BE2C (cell line): ENCODE measurements at regions not wholly inside any gene's neighbourhood (a gene's known extent, or its start where the extent isn't known, plus 50 kb on each side); places are given as distances from the start of the nearest gene placed in this dataset.
A peak's percentile ranks its signal among the peaks of the same experiment; 100 is the strongest.
"Not testable (repeated sequence)": the region's sequence is repeated elsewhere in the genome, so short reads cannot be mapped to it uniquely, and the experiment has no call there.

Experiments
- DNase-seq: peaks from one replicate; pipeline ENCODE4 v3.0.0-alpha.2; 2020
- H3K27me3 ChIP-seq: fragments of 250-450 bp; sonication (Bioruptor Pico); 2 replicates; pipeline ENCODE4 v1.5.1; 2020; ENCODE audit warnings: mild to moderate bottlenecking
- H3K36me3 ChIP-seq: fragments of 250-450 bp; sonication (Bioruptor Pico); 2 replicates; pipeline ENCODE4 v1.5.1; 2020; ENCODE audit warnings: mild to moderate bottlenecking
- H3K4me1 ChIP-seq: fragments of 250-450 bp; sonication (Bioruptor Pico); 2 replicates; pipeline ENCODE4 v1.5.1; 2020
- H3K4me3 ChIP-seq: 2 replicates; pipeline ENCODE4 v1.5.1; 2011; ENCODE audit warnings: low read depth, low read length
- H3K9me3 ChIP-seq: fragments of 250-450 bp; sonication (Bioruptor Pico); 2 replicates; pipeline ENCODE4 v1.5.1; 2020
- TF ChIP-seq, protein P1 (sequence below): IDR thresholded peaks from 2 replicates; pipeline ENCODE4 v1.5.1; 2012; ENCODE audit warnings: mild to moderate bottlenecking, low read depth, low read length

DNA sequence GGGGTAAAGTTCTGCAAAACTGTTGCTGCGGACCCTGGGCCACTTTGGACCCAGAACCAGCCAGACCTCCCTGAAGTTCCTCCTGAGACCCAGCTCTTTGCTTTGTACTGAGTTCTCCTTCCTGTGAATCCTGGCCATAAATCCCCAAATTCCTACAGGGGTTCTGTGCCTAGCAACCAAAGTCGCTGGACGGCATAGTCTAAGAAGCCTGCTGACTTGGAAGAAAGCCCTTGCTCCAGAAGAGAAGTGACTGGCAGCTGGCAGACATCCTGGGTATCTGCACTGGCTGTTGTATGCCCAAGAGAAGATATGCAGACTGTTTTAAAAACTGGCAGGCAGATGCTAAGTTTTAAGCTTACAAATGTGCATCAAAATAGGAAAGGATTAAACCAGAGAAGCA, 99.9 kb upstream of the SLC24A4 start:
- DNase-seq: no peak
- H3K27me3 ChIP-seq: peaks cover 12% of the 10 kb centered on the region
- H3K4me3 ChIP-seq: no peak overlapping the region
- H3K9me3 ChIP-seq: no peaks in the 10 kb centered on the region
- TF ChIP-seq, protein P1, sequence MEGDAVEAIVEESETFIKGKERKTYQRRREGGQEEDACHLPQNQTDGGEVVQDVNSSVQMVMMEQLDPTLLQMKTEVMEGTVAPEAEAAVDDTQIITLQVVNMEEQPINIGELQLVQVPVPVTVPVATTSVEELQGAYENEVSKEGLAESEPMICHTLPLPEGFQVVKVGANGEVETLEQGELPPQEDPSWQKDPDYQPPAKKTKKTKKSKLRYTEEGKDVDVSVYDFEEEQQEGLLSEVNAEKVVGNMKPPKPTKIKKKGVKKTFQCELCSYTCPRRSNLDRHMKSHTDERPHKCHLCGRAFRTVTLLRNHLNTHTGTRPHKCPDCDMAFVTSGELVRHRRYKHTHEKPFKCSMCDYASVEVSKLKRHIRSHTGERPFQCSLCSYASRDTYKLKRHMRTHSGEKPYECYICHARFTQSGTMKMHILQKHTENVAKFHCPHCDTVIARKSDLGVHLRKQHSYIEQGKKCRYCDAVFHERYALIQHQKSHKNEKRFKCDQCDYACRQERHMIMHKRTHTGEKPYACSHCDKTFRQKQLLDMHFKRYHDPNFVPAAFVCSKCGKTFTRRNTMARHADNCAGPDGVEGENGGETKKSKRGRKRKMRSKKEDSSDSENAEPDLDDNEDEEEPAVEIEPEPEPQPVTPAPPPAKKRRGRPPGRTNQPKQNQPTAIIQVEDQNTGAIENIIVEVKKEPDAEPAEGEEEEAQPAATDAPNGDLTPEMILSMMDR: no peak
- no peaks in the 10 kb centered on the region for H3K4me1 ChIP-seq
- no peaks in the 10 kb centered on the region for H3K36me3 ChIP-seq

DNA sequence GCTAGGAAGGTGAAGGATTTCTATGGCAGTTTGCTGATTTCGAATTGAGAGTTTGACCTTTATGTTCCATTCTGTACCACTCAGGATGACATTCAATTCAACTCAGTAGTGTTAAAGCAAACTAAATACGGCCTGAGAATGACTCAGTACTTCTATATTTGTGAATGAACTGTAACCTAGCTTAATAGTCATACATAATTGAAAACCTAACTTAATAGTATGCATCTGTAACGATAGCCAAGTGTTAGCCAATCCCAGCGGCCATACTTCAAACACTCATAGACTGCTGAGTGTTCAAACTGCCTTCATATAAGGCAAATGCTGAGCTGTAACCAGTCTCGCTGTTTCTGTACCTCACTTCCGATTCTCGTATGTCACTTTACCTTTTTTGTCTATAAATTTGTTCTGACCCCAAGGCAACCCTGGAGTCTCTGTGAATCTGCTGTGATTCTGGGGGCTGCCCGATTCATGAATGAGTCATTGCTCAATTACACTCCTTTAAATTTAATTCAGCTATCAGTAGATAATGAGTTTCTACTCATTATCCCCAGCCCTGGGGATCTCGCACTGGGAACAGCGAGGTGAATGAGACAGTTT, 98.5 kb upstream of the SLC24A4 start:
- Histone ChIP-seq H3K27me3 (no peaks in the 10 kb centered on the region), H3K4me3 (peak overlapping the region; percentile 34; the same call in 1 of the 2 replicates), H3K36me3 (no peaks in the 10 kb centered on the region), H3K4me1 (no peaks in the 10 kb centered on the region), H3K9me3 (no peaks in the 10 kb centered on the region)
- no peak for DNase-seq
- TF ChIP-seq, protein P1: no peak

DNA sequence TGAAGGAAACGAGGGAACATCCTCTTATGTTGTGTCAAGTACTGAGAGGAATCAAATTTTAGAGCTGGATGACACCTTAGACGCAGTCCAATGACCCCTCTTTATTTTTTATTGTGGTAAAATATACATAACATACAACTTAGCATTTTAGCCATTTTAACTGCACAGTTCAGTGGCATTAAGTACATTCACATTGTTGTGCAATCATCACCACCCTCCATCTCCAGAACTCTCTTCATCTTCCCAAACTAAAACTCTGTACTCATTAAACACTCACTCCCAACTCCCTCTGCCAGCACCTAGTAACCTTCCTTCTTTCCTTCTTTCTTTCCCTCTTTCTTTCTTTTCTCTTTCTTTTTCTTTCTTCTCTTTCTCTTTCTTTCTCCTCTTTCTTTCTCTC, 97.2 kb upstream of the SLC24A4 start:
- DNase-seq: no peak
- TF ChIP-seq, protein P1: no peak

DNA sequence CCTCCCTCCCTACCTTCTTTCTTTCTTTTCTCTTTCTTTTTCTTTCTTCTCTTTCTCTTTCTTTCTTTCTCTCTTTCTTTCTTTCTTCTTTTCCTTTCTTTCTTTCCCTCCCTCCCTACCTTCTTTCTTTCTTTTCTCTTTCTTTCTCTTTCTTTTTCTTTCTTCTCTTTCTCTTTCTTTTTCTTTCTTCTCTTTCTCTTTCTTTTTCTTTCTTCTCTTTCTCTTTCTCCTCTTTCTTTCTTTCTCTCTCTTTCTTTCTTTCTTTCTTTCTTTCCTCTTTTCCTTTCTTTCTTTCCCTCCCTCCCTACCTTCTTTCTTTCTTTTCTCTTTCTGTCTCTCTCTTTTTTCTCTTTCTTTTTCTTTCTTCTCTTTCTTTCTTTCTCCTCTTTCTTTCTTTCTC, 96.8 kb upstream of the SLC24A4 start:
- DNase-seq, H3K36me3 ChIP-seq, H3K27me3 ChIP-seq, H3K4me1 ChIP-seq, H3K4me3 ChIP-seq, H3K9me3 ChIP-seq: not testable (repeated sequence)

More for the DNA sequence above, 97.2 kb upstream of the SLC24A4 start:
- Histone ChIP-seq H3K36me3 (no peaks in the 10 kb centered on the region), H3K4me1 (no peaks in the 10 kb centered on the region), H3K27me3 (no peaks in the 10 kb centered on the region), H3K4me3 (no peak overlapping the region), H3K9me3 (no peaks in the 10 kb centered on the region)

DNA sequence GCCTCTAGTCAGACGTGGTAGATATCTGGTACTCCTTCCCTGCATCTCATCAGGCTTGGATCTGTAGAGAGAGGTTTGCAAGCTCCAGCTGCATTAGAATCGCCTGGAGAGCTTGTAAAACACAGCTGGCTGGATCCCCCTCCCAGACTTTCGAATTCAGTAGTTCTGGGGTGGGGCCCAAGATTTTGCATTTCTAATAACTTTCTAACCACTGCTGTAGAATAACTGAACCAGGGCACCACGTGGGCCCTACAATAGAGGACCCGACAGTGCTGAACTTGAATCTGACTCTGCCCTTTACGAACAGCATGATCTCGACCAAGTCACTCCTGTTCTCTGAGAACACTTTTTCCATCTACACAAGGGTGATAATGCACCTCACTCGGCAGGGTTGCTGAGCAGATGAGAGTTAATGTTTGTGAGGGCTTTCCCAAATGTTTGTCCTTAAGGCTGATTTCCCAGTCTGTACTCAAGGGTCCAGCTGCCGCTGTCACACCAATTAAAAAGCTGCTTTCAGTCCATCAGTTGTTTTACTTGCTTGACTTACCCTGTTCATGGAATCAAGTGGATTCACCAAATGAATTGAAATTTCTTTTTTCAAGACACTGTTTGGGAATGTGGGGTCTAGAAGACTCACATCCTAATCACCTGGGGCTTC, 86.6 kb upstream of the SLC24A4 start:
- H3K9me3 ChIP-seq: no peaks in the 10 kb centered on the region

DNA sequence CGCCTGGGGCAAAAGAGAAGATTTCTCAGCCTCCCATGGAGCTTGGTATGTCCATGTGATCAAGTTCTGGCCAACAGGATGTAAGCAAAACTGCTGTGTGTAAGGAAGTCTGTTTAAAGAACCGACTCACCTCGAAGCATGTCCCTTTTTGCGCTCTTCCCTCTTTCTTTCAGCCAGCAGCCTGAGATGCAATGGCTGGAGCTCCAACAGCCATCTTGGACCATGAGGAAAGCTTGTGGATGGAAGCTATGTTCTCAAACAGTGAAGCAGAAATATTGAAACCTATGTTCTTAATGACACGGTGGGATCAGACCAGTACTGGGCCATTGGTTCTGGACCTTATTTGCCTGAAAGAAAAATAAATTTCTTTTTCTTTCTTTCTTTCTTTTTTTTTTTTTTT, 82.3 kb upstream of the SLC24A4 start:
- TF ChIP-seq, protein P1: no peak
- H3K36me3 ChIP-seq: no peaks in the 10 kb centered on the region
- H3K4me1 ChIP-seq: no peaks in the 10 kb centered on the region
- H3K9me3 ChIP-seq: peaks cover 2% of the 10 kb centered on the region; the same call in 1 of the 2 replicates
- H3K27me3 ChIP-seq: peaks cover 6% of the 10 kb centered on the region; the same call in 1 of the 2 replicates
- no peak overlapping the region for H3K4me3 ChIP-seq
- no peak for DNase-seq

More for the DNA sequence above, 86.6 kb upstream of the SLC24A4 start:
- Histone ChIP-seq H3K4me3 (no peak overlapping the region), H3K36me3 (no peaks in the 10 kb centered on the region), H3K27me3 (peaks cover 3% of the 10 kb centered on the region; the same call in 1 of the 2 replicates), H3K4me1 (no peaks in the 10 kb centered on the region)
- TF ChIP-seq, protein P1: no peak
- no peak for DNase-seq
